Liver (tissue), 8 donors: ENCODE measurements at regions not wholly inside any gene's neighbourhood (a gene's known extent, or its start where the extent isn't known, plus 50 kb on each side); places are given as distances from the start of the nearest gene placed in this dataset.

ENCODE experiments used
- DNase-seq: peaks from one replicate; pipeline ENCODE4 v3.0.0-alpha.2; 2017; ENCODE audit warnings: low spot score
- H3K27ac ChIP-seq, 2 donors: one replicate each; pipeline ENCODE4 v1.7.0; 2013; ENCODE audit warnings: inconsistent platforms in 2 of 2, low read length in 2 of 2, control low read depth in 1 of 2, low read depth in 1 of 2, mild to moderate bottlenecking in 1 of 2
- H3K27me3 ChIP-seq, 4 donors: one replicate each; pipeline versions ENCODE4 v1.6.1 to v1.7.0; 2013; ENCODE audit warnings: low read length in 3 of 4, inconsistent platforms in 1 of 4, mild to moderate bottlenecking in 1 of 4, moderate library complexity in 1 of 4; ENCODE audit not compliant: control insufficient read depth in 4 of 4, insufficient read depth in 4 of 4
- H3K36me3 ChIP-seq, 4 donors: one replicate each; pipeline versions ENCODE4 v1.6.1 to v1.7.0; 2013; ENCODE audit warnings: low read length in 3 of 4, mild to moderate bottlenecking in 3 of 4, low read depth in 1 of 4, moderate library complexity in 1 of 4; ENCODE audit not compliant: control insufficient read depth in 4 of 4, insufficient read depth in 3 of 4
- H3K4me1 ChIP-seq, 4 donors: one replicate each; pipeline versions ENCODE4 v1.6.1 to v1.7.0; 2013; ENCODE audit warnings: low read length in 3 of 4, mild to moderate bottlenecking in 3 of 4, moderate library complexity in 1 of 4; ENCODE audit not compliant: control insufficient read depth in 4 of 4, insufficient read depth in 4 of 4
- H3K4me3 ChIP-seq, 3 donors: one replicate each; pipeline versions ENCODE4 v1.6.1 to v1.7.0; 2013; ENCODE audit warnings: low read length in 3 of 3, control low read depth in 1 of 3, low read depth in 1 of 3, mild to moderate bottlenecking in 1 of 3
- H3K9ac ChIP-seq, 2 donors: one replicate each; pipeline ENCODE4 v1.7.0; 2013; ENCODE audit warnings: low read length in 2 of 2, mild to moderate bottlenecking in 2 of 2, moderate library complexity in 2 of 2, control low read depth in 1 of 2, low read depth in 1 of 2
- H3K9me3 ChIP-seq, 4 donors: one replicate each; pipeline versions ENCODE4 v1.6.1 to v1.7.0; 2013; ENCODE audit warnings: low read length in 3 of 4; ENCODE audit not compliant: control insufficient read depth in 4 of 4
- EGR1 ChIP-seq, 2 donors: IDR thresholded peaks; 2 replicates each; pipeline ENCODE4 v1.6.1; 2016 to 2018; ENCODE audit warnings: antibody characterized with exemption in 2 of 2, low read depth in 2 of 2
- FOXA1 ChIP-seq: IDR thresholded peaks from 2 replicates; pipeline ENCODE4 v1.6.1; 2016; ENCODE audit warnings: antibody characterized with exemption
- FOXA2 ChIP-seq: IDR thresholded peaks from 2 replicates; pipeline ENCODE4 v1.6.1; 2016; ENCODE audit warnings: antibody characterized with exemption
- HNF4A ChIP-seq, 2 donors: conservative IDR thresholded peaks; 2 replicates each; pipeline ENCODE4 v1.6.1; 2016; ENCODE audit warnings: antibody characterized with exemption in 2 of 2, mild to moderate bottlenecking in 2 of 2
- HNF4G ChIP-seq: IDR thresholded peaks from 2 replicates; pipeline ENCODE4 v1.6.1; 2016; ENCODE audit warnings: antibody characterized with exemption
- JUND ChIP-seq, 2 donors: IDR thresholded peaks; 2 replicates each; pipeline ENCODE4 v1.6.1; 2016; ENCODE audit warnings: antibody characterized with exemption in 2 of 2
- SP1 ChIP-seq: IDR thresholded peaks from 2 replicates; pipeline ENCODE4 v1.6.1; 2018; ENCODE audit warnings: antibody characterized with exemption, mild to moderate bottlenecking
- YY1 ChIP-seq: IDR thresholded peaks from 2 replicates; pipeline ENCODE4 v1.6.1; 2016; ENCODE audit warnings: antibody characterized with exemption, mild to moderate bottlenecking
- WGBS: extraction: QIAGEN DNeasy Blood & Tissue Kit; methylation state at CpG from one replicate; pipeline ENCODE4 v1.1.7; 2013; 5-methylcytosine and 5-hydroxymethylcytosine counted together
- TF ChIP-seq, protein P1 (sequence below): fragments of 150-350 bp; IDR thresholded peaks from 2 replicates; pipeline ENCODE4 v1.5.1; 2017; ENCODE audit warnings: improper control_type of control experiment, low read depth, low read length; ENCODE audit not compliant: missing input control
- TF ChIP-seq, protein P2 (sequence below): IDR thresholded peaks from 2 replicates; pipeline ENCODE4 v1.6.1; 2016; ENCODE audit warnings: antibody characterized with exemption
- donor health status: healthy.
- donor health status: healthy.
- donor health status: healthy.
- donor health status: healthy.
- donor health status: healthy.

DNA sequence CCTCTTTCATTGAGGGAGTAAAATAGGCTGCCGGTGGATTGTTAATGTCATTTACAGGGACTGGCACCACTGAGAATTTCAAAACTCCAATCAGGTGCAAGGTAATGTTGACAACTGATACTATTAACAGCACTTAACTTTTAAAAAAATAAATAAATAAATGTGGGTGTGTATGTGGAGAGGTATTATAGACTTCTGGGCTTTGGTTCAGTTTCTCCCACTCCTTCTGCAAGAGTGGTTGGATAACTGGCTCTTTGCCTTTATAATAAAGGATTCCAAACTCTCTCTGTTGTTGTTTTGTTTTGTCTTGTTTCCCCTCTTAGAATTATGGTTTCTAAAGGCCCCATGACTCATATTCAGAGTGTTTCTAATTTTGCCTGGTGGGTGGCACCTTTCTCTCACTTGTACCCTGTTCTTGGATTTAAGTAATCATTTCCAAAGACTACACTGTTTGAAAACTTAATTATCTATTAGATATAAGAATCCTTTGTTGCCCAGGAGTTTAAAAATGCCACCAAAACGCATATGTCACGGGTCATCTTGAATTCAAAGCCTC, 151.6 kb upstream of the ARID2 start:
- H3K4me1 ChIP-seq: no peaks in the 10 kb centered on the region
- WGBS: 95% methylated on average over 3 of the region's 3 CpGs
- no peaks in the 10 kb centered on the region for H3K9me3 ChIP-seq
- H3K27ac ChIP-seq: no peak overlapping the region
- no peaks in the 10 kb centered on the region for H3K27me3 ChIP-seq
- no peak for DNase-seq
- H3K4me3 ChIP-seq: no peak overlapping the region
- no peak overlapping the region for H3K9ac ChIP-seq
- H3K36me3 ChIP-seq: no peaks in the 10 kb centered on the region
- TF ChIP-seq FOXA2 (no peak), SP1 (no peak), EGR1 (IDR thresholded peaks at IDR 0.05; ENCODE audit: low read depth in 2 of 2) (no peak), FOXA1 (no peak), YY1 (no peak)
- TF ChIP-seq, protein P1, sequence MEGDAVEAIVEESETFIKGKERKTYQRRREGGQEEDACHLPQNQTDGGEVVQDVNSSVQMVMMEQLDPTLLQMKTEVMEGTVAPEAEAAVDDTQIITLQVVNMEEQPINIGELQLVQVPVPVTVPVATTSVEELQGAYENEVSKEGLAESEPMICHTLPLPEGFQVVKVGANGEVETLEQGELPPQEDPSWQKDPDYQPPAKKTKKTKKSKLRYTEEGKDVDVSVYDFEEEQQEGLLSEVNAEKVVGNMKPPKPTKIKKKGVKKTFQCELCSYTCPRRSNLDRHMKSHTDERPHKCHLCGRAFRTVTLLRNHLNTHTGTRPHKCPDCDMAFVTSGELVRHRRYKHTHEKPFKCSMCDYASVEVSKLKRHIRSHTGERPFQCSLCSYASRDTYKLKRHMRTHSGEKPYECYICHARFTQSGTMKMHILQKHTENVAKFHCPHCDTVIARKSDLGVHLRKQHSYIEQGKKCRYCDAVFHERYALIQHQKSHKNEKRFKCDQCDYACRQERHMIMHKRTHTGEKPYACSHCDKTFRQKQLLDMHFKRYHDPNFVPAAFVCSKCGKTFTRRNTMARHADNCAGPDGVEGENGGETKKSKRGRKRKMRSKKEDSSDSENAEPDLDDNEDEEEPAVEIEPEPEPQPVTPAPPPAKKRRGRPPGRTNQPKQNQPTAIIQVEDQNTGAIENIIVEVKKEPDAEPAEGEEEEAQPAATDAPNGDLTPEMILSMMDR: no peak

DNA sequence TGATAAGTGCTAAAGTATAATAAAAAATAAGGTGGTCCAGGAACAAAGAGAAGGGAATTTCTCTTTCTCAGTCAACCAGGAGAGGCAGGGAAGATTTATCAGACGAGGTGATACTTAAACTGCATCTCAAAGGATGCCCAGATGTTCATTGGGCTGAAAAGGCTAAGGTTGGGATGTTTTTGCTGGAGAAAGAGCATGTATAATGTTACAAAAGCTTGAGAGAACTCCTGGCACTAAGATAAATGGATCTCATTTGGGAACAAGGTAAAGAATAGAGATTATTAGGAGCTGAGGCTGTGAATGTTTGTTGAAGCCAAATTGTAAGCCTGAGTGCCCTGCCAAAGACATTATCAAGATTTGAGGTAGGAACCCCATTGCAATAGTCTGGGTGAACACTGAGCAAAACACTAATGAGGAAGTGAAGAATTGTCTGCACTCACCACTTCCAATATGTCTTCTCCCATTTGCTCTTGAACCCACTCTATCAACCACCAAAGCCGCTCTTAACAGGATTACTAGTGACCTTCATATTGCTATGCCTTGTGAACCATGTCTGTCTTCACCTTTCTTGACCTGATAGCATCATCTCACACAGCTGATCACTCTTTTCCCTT, 149.0 kb upstream of the ARID2 start:
- 67% methylated on average over 2 of the region's 2 CpGs for WGBS

DNA sequence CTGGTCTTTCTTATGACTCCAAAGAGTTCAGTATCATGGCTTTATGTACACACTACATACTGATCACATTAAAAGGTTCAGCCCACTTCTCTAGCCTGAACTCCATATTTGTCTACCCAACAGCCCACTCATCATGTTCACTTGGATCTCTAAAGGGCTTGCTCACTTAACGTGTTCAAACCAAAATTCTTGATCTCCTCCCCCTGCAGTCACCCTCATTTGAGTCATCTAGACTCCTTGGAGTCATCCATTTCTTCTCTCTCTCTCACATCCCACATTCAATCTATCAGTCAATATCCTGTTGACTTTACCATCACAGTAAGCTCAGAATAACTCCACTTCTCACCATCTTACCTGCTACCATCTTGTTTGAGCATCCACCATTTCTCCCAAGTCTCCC, 148.4 kb upstream of the ARID2 start:
- WGBS: 83% methylated on average over 1 of the region's 1 CpG
- H3K4me1 ChIP-seq: no peaks in the 10 kb centered on the region
- DNase-seq: no peak
- TF ChIP-seq EGR1 (IDR thresholded peaks at IDR 0.05; ENCODE audit: low read depth in 2 of 2) (no peak), HNF4A (conservative IDR thresholded peaks at IDR 0.05) (no peak)
- TF ChIP-seq, protein P1: no peak
- H3K36me3 ChIP-seq: no peaks in the 10 kb centered on the region
- no peaks in the 10 kb centered on the region for H3K27me3 ChIP-seq
- no peak overlapping the region for H3K9ac ChIP-seq
- H3K4me3 ChIP-seq: no peak overlapping the region
- no peaks in the 10 kb centered on the region for H3K9me3 ChIP-seq
- no peak overlapping the region for H3K27ac ChIP-seq

More for the DNA sequence above, 149.0 kb upstream of the ARID2 start:
- Histone ChIP-seq H3K27ac (no peak overlapping the region), H3K4me3 (no peak overlapping the region), H3K36me3 (no peaks in the 10 kb centered on the region), H3K9me3 (no peaks in the 10 kb centered on the region), H3K27me3 (no peaks in the 10 kb centered on the region), H3K4me1 (no peaks in the 10 kb centered on the region), H3K9ac (no peak overlapping the region)
- no peak for TF ChIP-seq FOXA2
- TF ChIP-seq, protein P2, sequence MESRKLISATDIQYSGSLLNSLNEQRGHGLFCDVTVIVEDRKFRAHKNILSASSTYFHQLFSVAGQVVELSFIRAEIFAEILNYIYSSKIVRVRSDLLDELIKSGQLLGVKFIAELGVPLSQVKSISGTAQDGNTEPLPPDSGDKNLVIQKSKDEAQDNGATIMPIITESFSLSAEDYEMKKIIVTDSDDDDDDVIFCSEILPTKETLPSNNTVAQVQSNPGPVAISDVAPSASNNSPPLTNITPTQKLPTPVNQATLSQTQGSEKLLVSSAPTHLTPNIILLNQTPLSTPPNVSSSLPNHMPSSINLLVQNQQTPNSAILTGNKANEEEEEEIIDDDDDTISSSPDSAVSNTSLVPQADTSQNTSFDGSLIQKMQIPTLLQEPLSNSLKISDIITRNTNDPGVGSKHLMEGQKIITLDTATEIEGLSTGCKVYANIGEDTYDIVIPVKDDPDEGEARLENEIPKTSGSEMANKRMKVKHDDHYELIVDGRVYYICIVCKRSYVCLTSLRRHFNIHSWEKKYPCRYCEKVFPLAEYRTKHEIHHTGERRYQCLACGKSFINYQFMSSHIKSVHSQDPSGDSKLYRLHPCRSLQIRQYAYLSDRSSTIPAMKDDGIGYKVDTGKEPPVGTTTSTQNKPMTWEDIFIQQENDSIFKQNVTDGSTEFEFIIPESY: no peak
- TF ChIP-seq HNF4G: no peak
- no peak for TF ChIP-seq JUND (IDR thresholded peaks at IDR 0.05)
- no peak for DNase-seq
